HepG2 (cell line): ENCODE measurements at regions not wholly inside any gene's neighbourhood (a gene's known extent, or its start where the extent isn't known, plus 50 kb on each side); places are given as distances from the start of the nearest gene placed in this dataset.

Source experiments
- ATAC-seq: fragments of 200-7000 bp; cut with Tn5 transposase; 3 replicates; pipeline ENCODE4 v1.9.1; 2020; ENCODE audit warnings: mild to moderate bottlenecking, moderate library complexity
- BruUV-seq: library from RNA; stranded (reverse); fragments of 400-500 nt; replicated peaks from 2 replicates; lab custom pipeline; 2021; lab: Mats Ljungman, UMichigan
- CTCF ChIA-PET: fragments of 300-600 bp; formaldehyde crosslinking; extraction: SDS; loops from one replicate; lab custom pipeline; 2021; ENCODE audit warnings: low total read pairs, inconsistent platforms, low intra/inter-chr PET ratio; lab: Yijun Ruan, JAX
- POLR2A ChIA-PET: fragments of 350-600 bp; sonication (Branson Sonifier 250); formaldehyde crosslinking; loops from one replicate; lab custom pipeline; 2020; ENCODE audit warnings: antibody characterized with exemption, inconsistent platforms; lab: Yijun Ruan, JAX
- DNase-seq: peaks from one replicate; pipeline ENCODE4 v3.0.0-alpha.2; 2015; ENCODE audit warnings: low spot score
- FAIRE-seq: peaks from 3 replicates; lab custom pipeline; 2011; peaks lifted over from hg19 to GRCh38; lab: Jason Lieb, UNC
- H2AFZ ChIP-seq: one replicate; pipeline ENCODE4 v1.6.1; 2011; ENCODE audit warnings: low read length, inconsistent platforms
- H3K27ac ChIP-seq: fragments of 300-600 bp; 3 replicates; pipeline ENCODE4 v1.8.0; 2011; ENCODE audit warnings: mixed run types, mild to moderate bottlenecking, mixed read lengths, low read length, inconsistent platforms; ENCODE audit not compliant: insufficient read depth; ENCODE audit errors: extremely low read length
- H3K27me3 ChIP-seq, 2 experiments: fragments of 200-600 bp in 1 of 2; 2 replicates in 1 of 2; 3 replicates in 1 of 2; pipeline versions ENCODE4 v1.6.0 to v1.8.0; 2011; ENCODE audit warnings: low read length in 2 of 2, mild to moderate bottlenecking in 2 of 2, moderate library complexity in 2 of 2, inconsistent platforms in 1 of 2; ENCODE audit not compliant: insufficient read depth in 2 of 2, control insufficient read depth in 1 of 2
- H3K36me3 ChIP-seq, 2 experiments: fragments of 200-600 bp in 1 of 2; replicated peaks in 1 of 2; 2 replicates in 1 of 2; 3 replicates in 1 of 2; pipeline versions ENCODE4 v1.5.1 to v1.8.0; 2011; ENCODE audit warnings: low read length in 2 of 2, inconsistent platforms in 1 of 2; ENCODE audit not compliant: insufficient read depth in 2 of 2, control insufficient read depth in 1 of 2
- H3K4me1 ChIP-seq: 2 replicates; pipeline ENCODE4 v1.5.1; 2012; ENCODE audit warnings: low read length, inconsistent platforms; ENCODE audit not compliant: insufficient read depth
- H3K4me2 ChIP-seq: 2 replicates; pipeline ENCODE4 v1.6.0; 2011; ENCODE audit warnings: low read depth, low read length, inconsistent platforms
- H3K4me3 ChIP-seq, 3 experiments: fragments of 200-600 bp in 1 of 3; sonication (generic), shearing (Covaris generic) in 1 of 3; replicated peaks in 1 of 3; 2 replicates each; pipeline ENCODE4 v1.5.1; 2011 to 2016; ENCODE audit warnings: low read length in 3 of 3, inconsistent platforms in 2 of 3, low read depth in 2 of 3, mild to moderate bottlenecking in 2 of 3, control low read depth in 1 of 3, mixed read lengths in 1 of 3; ENCODE audit not compliant: insufficient read depth in 1 of 3
- H3K79me2 ChIP-seq: one replicate; pipeline ENCODE4 v1.6.1; 2011; ENCODE audit warnings: low read length, inconsistent platforms; ENCODE audit not compliant: insufficient read depth
- H3K9ac ChIP-seq: 2 replicates; pipeline ENCODE4 v1.6.0; 2011; ENCODE audit warnings: mild to moderate bottlenecking, low read depth, low read length, inconsistent platforms; ENCODE audit not compliant: insufficient read depth
- H3K9me3 ChIP-seq: 2 replicates; pipeline ENCODE4 v1.5.1; 2012; ENCODE audit warnings: mild to moderate bottlenecking, low read length
- H4K20me1 ChIP-seq: 2 replicates; pipeline ENCODE4 v1.6.0; 2011; ENCODE audit warnings: inconsistent platforms, mild to moderate bottlenecking, low read length, moderate library complexity; ENCODE audit not compliant: insufficient read depth
- ARNTL ChIP-seq: sonication (generic); formaldehyde crosslinking; IDR thresholded peaks from 2 replicates; pipeline ENCODE4 v1.4.0; 2020; ENCODE audit warnings: mild to moderate bottlenecking, missing genetic modification reagents
- CREB1 ChIP-seq, 2 experiments: fragments of 450-650 bp in 1 of 2; IDR thresholded peaks; 2 replicates each; pipeline ENCODE4 v1.6.1; 2016 to 2017; ENCODE audit warnings: control low read depth in 1 of 2, mild to moderate bottlenecking in 1 of 2, missing compliant biosample characterization in 1 of 2, missing genetic modification characterization in 1 of 2
- KDM2A ChIP-seq: sonication (generic); formaldehyde crosslinking; IDR thresholded peaks from 2 replicates; pipeline ENCODE4 v1.4.0; 2020; ENCODE audit warnings: low read depth, missing genetic modification reagents, borderline replicate concordance
- KLF16 ChIP-seq, 2 experiments: sonication (generic) in 1 of 2; formaldehyde crosslinking in 1 of 2; IDR thresholded peaks; 2 replicates each; pipeline versions ENCODE4 v1.6.1 to v1.8.0; 2016 to 2023; ENCODE audit warnings: missing genetic modification reagents in 2 of 2, missing compliant biosample characterization in 1 of 2
- PAX8 ChIP-seq: sonication (generic); formaldehyde crosslinking; IDR thresholded peaks from 2 replicates; pipeline ENCODE4 v1.8.0; 2022; ENCODE audit warnings: mild to moderate bottlenecking, missing genetic modification reagents, borderline replicate concordance
- PHF8 ChIP-seq: sonication (generic); formaldehyde crosslinking; IDR thresholded peaks from 2 replicates; pipeline ENCODE4 v1.5.0; 2020; ENCODE audit warnings: missing genetic modification reagents
- SNRNP70 ChIP-seq: fragments of 200-400 bp; formaldehyde crosslinking; IDR thresholded peaks from 2 replicates; pipeline ENCODE4 v1.6.1; 2017; ENCODE audit warnings: mild to moderate bottlenecking, low read depth, low read length, moderate library complexity
- SOX5 ChIP-seq: IDR thresholded peaks from 2 replicates; pipeline ENCODE4 v1.6.1; 2016; ENCODE audit warnings: borderline replicate concordance
- SP2 ChIP-seq: sonication (generic); formaldehyde crosslinking; IDR thresholded peaks from 2 replicates; pipeline ENCODE4 v1.5.1; 2020; ENCODE audit warnings: mild to moderate bottlenecking, missing genetic modification reagents
- ZNF282 ChIP-seq: fragments of 450-650 bp; IDR thresholded peaks from 2 replicates; pipeline ENCODE4 v1.6.1; 2018; ENCODE audit not compliant: partially characterized antibody
- ZNF382 ChIP-seq: sonication (generic); formaldehyde crosslinking; IDR thresholded peaks from 2 replicates; pipeline ENCODE4 v1.5.0; 2020; ENCODE audit warnings: missing genetic modification reagents, mild to moderate bottlenecking, borderline replicate concordance
- ZNF737 ChIP-seq: sonication (generic); formaldehyde crosslinking; IDR thresholded peaks from 2 replicates; pipeline ENCODE4 v1.5.0; 2020; ENCODE audit warnings: missing genetic modification reagents, mild to moderate bottlenecking, borderline replicate concordance
- ZSCAN21 ChIP-seq: sonication (generic); formaldehyde crosslinking; IDR thresholded peaks from 2 replicates; pipeline ENCODE4 v1.8.0; 2022; ENCODE audit warnings: mild to moderate bottlenecking, missing genetic modification reagents, moderate library complexity, borderline replicate concordance
- WGBS: methylation state at CpG from one replicate; pipeline ENCODE4 v1.1.6; 2017; ENCODE audit warnings: low lambda C conversion rate; 5-methylcytosine and 5-hydroxymethylcytosine counted together
- in situ Hi-C: cut with HindIII; loops from 2 replicates; pipeline ENCODE4 v1.10.0; 2017; ENCODE audit warnings: low pct_unique_long_range_greater_than_20kb; ENCODE audit not compliant: extremely low pct_ligation_motif_present
- intact Hi-C: fragments of 100-400 bp; cut with micrococcal nuclease; formaldehyde crosslinking; loops from one replicate; pipeline ENCODE4 v1.10.0; 2022; ENCODE audit not compliant: unreplicated experiment
- TF ChIP-seq, protein P1 (sequence below): sonication (generic); formaldehyde crosslinking; IDR thresholded peaks from 2 replicates; pipeline ENCODE4 v1.4.0; 2020; ENCODE audit warnings: missing genetic modification reagents, mild to moderate bottlenecking, borderline replicate concordance
- TF ChIP-seq, protein P2 (sequence below): sonication (generic); formaldehyde crosslinking; IDR thresholded peaks from 2 replicates; pipeline ENCODE4 v1.5.1; 2020; ENCODE audit warnings: mild to moderate bottlenecking, missing genetic modification reagents, borderline replicate concordance
- TF ChIP-seq, protein P3 (sequence below): sonication (generic); formaldehyde crosslinking; IDR thresholded peaks from 2 replicates; pipeline ENCODE4 v1.4.0; 2020; ENCODE audit warnings: missing genetic modification reagents; ENCODE audit errors: not compliant biosample characterization

DNA sequence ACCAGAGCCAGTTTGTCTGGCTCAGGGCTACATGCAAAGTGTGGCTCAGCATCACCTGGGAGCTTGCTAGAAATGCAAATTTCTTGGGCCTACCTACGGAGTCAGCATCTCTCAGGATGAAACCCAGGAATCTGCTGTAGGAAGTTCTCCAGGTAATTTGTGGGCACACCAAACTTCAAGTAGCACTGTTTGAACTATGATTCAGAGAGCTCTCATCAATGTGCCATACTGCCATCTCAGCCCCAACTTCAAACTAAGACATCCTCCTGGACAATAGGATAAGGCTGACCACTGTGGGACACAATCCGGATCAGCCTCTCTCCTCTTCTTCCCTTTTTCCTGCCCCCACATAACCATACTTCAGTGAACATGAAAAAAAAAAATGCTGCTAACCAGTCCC is 374.5 kb downstream of the METTL15 start:
- 79% methylated on average over 2 of the region's 2 CpGs for WGBS
- CTCF ChIA-PET, result no interaction called here
- Histone ChIP-seq H3K27me3 (no peaks in the 10 kb centered on the region), H3K4me2 (no peak overlapping the region), H4K20me1 (no peaks in the 10 kb centered on the region)
- no peak for DNase-seq
- no peak for TF ChIP-seq ZSCAN21 (CRISPR knock-in tag)
- no peak for TF ChIP-seq CREB1 (IDR thresholded peaks at IDR 0.05)
- TF ChIP-seq CREB1 (CRISPR knock-in tag; IDR thresholded peaks at IDR 0.05), result no peak
- TF ChIP-seq KDM2A, result no peak
- TF ChIP-seq ZNF382 (CRISPR knock-in tag), result no peak
- TF ChIP-seq, protein P1, sequence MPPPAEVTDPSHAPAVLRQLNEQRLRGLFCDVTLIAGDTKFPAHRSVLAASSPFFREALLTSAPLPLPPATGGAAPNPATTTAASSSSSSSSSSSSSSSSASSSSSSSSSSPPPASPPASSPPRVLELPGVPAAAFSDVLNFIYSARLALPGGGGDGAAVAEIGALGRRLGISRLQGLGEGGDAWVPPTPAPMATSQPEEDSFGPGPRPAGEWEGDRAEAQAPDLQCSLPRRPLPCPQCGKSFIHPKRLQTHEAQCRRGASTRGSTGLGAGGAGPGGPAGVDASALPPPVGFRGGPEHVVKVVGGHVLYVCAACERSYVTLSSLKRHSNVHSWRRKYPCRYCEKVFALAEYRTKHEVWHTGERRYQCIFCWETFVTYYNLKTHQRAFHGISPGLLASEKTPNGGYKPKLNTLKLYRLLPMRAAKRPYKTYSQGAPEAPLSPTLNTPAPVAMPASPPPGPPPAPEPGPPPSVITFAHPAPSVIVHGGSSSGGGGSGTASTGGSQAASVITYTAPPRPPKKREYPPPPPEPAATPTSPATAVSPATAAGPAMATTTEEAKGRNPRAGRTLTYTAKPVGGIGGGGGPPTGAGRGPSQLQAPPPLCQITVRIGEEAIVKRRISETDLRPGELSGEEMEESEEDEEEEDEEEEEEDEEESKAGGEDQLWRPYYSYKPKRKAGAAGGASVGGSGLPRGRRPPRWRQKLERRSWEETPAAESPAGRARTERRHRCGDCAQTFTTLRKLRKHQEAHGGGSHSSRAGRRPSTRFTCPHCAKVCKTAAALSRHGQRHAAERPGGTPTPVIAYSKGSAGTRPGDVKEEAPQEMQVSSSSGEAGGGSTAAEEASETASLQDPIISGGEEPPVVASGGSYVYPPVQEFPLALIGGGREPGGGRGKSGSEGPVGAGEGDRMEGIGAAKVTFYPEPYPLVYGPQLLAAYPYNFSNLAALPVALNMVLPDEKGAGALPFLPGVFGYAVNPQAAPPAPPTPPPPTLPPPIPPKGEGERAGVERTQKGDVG (CRISPR knock-in tag), result no peak
- no peak for TF ChIP-seq SP2 (CRISPR knock-in tag)
- TF ChIP-seq, protein P2, sequence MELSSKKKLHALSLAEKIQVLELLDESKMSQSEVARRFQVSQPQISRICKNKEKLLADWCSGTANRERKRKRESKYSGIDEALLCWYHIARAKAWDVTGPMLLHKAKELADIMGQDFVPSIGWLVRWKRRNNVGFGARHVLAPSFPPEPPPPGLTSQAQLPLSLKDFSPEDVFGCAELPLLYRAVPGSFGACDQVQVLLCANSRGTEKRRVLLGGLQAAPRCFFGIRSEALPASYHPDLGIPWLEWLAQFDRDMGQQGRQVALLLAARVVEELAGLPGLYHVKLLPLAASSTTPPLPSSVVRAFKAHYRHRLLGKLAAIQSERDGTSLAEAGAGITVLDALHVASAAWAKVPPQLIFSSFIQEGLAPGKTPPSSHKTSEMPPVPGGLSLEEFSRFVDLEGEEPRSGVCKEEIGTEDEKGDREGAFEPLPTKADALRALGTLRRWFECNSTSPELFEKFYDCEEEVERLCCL (CRISPR knock-in tag), result no peak
- no peak for TF ChIP-seq ZNF282
- TF ChIP-seq SNRNP70, result no peak
- no peak for TF ChIP-seq PAX8 (CRISPR knock-in tag)
- TF ChIP-seq, protein P3, sequence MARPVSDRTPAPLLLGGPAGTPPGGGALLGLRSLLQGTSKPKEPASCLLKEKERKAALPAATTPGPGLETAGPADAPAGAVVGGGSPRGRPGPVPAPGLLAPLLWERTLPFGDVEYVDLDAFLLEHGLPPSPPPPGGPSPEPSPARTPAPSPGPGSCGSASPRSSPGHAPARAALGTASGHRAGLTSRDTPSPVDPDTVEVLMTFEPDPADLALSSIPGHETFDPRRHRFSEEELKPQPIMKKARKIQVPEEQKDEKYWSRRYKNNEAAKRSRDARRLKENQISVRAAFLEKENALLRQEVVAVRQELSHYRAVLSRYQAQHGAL (CRISPR knock-in tag), result no peak
- TF ChIP-seq ARNTL (CRISPR knock-in tag), result no peak
- no peak for TF ChIP-seq KLF16 (CRISPR knock-in tag; IDR thresholded peaks at IDR 0.05)
- TF ChIP-seq SOX5 (CRISPR knock-in tag), result no peak
- TF ChIP-seq ZNF737 (CRISPR knock-in tag), result no peak
- TF ChIP-seq PHF8 (CRISPR knock-in tag), result no peak
- TF ChIP-seq, all 625 proteins: peak for 0
- intact Hi-C loops (no loop called here), in situ Hi-C loops (no loop called here)
- FAIRE-seq (no peak), ATAC-seq (no peak)
- Histone ChIP-seq H3K9ac (no peak overlapping the region), H3K9me3 (no peaks in the 10 kb centered on the region), H3K36me3 (no peaks in the 10 kb centered on the region), H3K79me2 (no peaks in the 10 kb centered on the region), H3K4me1 (no peaks in the 10 kb centered on the region), H2AFZ (no peak overlapping the region), H3K27ac (no peak overlapping the region), H3K4me3 (no peak overlapping the region)
- POLR2A ChIA-PET, result no interaction called here
- no TSS peak for BruUV-seq
